ENCODE measurements at regions not wholly inside any gene's neighbourhood (a gene's known extent, or its start where the extent isn't known, plus 50 kb on each side); places are given as distances from the start of the nearest gene placed in this dataset.

GRCh38 chr13:57823704-57824103 is 192.2 kb downstream of the PCDH17 start:
- Histone ChIP-seq H3K4me3 (replicated peaks; ENCODE audit: low read depth, low read length) (no peak overlapping the region), H3K36me3 (ENCODE audit: control insufficient read depth, insufficient read depth, low read length) (no peaks in the 10 kb centered on the region), H3K27me3 (replicated peaks; ENCODE audit: control insufficient read depth, insufficient read depth, low read length) (no peaks in the 10 kb centered on the region)
- DNase-seq (ENCODE audit: extremely low read depth, insufficient read length) = no peak
- no peak for TF ChIP-seq CTCF (IDR thresholded peaks at IDR 0.05; ENCODE audit: insufficient read depth, low read length, poor library complexity, severe bottlenecking)

- no peaks in the 10 kb centered on the region for H3K27me3 ChIP-seq (replicated peaks; ENCODE audit: control insufficient read depth, insufficient read depth, low read length)
- no peak for TF ChIP-seq CTCF (IDR thresholded peaks at IDR 0.05; ENCODE audit: insufficient read depth, low read length, poor library complexity, severe bottlenecking)
- no peak overlapping the region for H3K4me3 ChIP-seq (replicated peaks; ENCODE audit: low read depth, low read length)
- no peak for DNase-seq (ENCODE audit: extremely low read depth, insufficient read length)
- no peaks in the 10 kb centered on the region for H3K36me3 ChIP-seq (ENCODE audit: control insufficient read depth, insufficient read depth, low read length)
These were observed 192.6 kb downstream of the PCDH17 start for GRCh38 chr13:57824121-57824520.

DNA sequence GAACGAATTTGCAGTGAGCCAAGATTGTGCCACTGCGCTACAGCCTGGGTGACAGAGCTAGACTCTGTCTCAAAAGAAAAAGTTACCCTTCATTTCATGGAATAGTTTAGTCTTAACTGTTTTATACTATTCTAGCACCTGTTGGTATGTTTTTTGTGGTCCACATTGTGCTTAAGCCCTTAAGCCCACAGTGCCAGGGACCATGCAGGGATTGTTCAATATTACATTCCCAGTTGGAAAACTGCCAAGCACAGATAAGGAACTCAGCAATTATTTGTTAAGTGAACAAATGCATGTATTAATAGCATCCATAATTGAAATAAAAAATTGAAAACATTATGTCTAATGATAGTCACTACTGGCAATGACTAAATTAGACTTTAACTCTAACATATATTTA is 193.5 kb downstream of the PCDH17 start:
- DNase-seq (ENCODE audit: extremely low read depth, insufficient read length) = no peak
- Histone ChIP-seq H3K36me3 (ENCODE audit: control insufficient read depth, insufficient read depth, low read length) (no peaks in the 10 kb centered on the region), H3K27me3 (replicated peaks; ENCODE audit: control insufficient read depth, insufficient read depth, low read length) (no peaks in the 10 kb centered on the region), H3K4me3 (replicated peaks; ENCODE audit: low read depth, low read length) (no peak overlapping the region)
- no peak for TF ChIP-seq CTCF (IDR thresholded peaks at IDR 0.05; ENCODE audit: insufficient read depth, low read length, poor library complexity, severe bottlenecking)

DNA sequence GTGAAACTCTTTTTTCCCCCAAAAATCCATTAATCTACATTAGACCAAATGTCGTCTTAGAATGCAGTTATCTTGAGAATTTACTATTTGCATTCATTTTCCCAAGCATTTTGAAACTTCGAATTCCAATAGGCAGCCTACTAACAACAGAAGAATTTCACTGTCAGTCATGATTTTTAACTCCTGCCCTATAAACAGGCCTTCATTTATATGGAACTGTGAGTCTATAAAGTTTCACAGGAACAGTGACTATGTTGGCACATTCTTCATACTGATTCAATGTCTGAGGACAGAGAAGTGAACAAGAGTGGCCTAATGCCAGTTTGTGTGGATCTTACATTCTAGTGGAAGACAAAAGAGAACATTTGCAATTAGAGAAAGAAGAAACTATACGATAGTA is 198.0 kb downstream of the PCDH17 start:
- Histone ChIP-seq H3K36me3 (ENCODE audit: control insufficient read depth, insufficient read depth, low read length) (no peaks in the 10 kb centered on the region), H3K27me3 (replicated peaks; ENCODE audit: control insufficient read depth, insufficient read depth, low read length) (no peaks in the 10 kb centered on the region), H3K4me3 (replicated peaks; ENCODE audit: low read depth, low read length) (no peak overlapping the region)
- no peak for TF ChIP-seq CTCF (IDR thresholded peaks at IDR 0.05; ENCODE audit: insufficient read depth, low read length, poor library complexity, severe bottlenecking)
- no peak for DNase-seq (ENCODE audit: extremely low read depth, insufficient read length)

DNA sequence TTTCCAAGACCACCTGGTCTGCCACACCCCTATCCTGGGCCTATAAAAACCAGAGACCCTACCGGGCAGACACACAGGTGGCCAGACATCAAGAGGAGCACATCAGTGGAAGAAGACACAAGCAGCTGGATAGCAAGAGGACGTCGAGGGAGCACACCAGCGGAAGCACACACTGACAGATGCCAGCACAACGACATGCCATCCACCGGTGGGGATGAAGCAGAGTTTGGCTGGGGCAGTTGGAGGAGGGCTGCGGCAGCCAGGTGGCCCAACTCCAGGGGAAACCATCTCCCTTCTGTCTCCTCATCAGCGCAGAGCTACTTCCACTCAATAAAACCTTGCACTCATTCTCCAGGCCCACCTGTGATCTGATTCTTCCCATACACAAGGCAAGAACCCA is 200.6 kb downstream of the PCDH17 start:
- no peaks in the 10 kb centered on the region for H3K27me3 ChIP-seq (replicated peaks; ENCODE audit: control insufficient read depth, insufficient read depth, low read length)

More for the DNA sequence above, 200.6 kb downstream of the PCDH17 start:
- no peak for TF ChIP-seq CTCF (IDR thresholded peaks at IDR 0.05; ENCODE audit: insufficient read depth, low read length, poor library complexity, severe bottlenecking)
- no peak overlapping the region for H3K4me3 ChIP-seq (replicated peaks; ENCODE audit: low read depth, low read length)
- no peak for DNase-seq (ENCODE audit: extremely low read depth, insufficient read length)
- H3K36me3 ChIP-seq (ENCODE audit: control insufficient read depth, insufficient read depth, low read length) = no peaks in the 10 kb centered on the region

Measured in GM06990 (cell line).